Glutamatergic neuron (in vitro differentiated cells): ENCODE measurements at regions not wholly inside any gene's neighbourhood (a gene's known extent, or its start where the extent isn't known, plus 50 kb on each side); places are given as distances from the start of the nearest gene placed in this dataset.

Experiments used
- DNase-seq: peaks from one replicate; pipeline ENCODE4 v3.0.0; 2022
- H3K27ac Mint-ChIP-seq: one replicate; pipeline ENCODE4 v1.8.0; 2020; ENCODE audit warnings: mild to moderate bottlenecking, mixed read lengths, inconsistent platforms; ENCODE audit not compliant: unreplicated experiment
- H3K27me3 Mint-ChIP-seq: one replicate; pipeline ENCODE4 v1.8.0; 2020; ENCODE audit warnings: mild to moderate bottlenecking, moderate library complexity, mixed read lengths, inconsistent platforms; ENCODE audit not compliant: unreplicated experiment
- H3K36me3 Mint-ChIP-seq: one replicate; pipeline ENCODE4 v1.8.0; 2020; ENCODE audit warnings: mild to moderate bottlenecking, mixed read lengths, inconsistent platforms; ENCODE audit not compliant: unreplicated experiment
- H3K4me1 Mint-ChIP-seq: one replicate; pipeline ENCODE4 v1.8.0; 2020; ENCODE audit warnings: mild to moderate bottlenecking, low read depth, mixed read lengths, inconsistent platforms; ENCODE audit not compliant: unreplicated experiment
- H3K4me3 Mint-ChIP-seq: one replicate; pipeline ENCODE4 v1.8.0; 2020; ENCODE audit warnings: mild to moderate bottlenecking, mixed read lengths, inconsistent platforms; ENCODE audit not compliant: unreplicated experiment
- H3K9me3 Mint-ChIP-seq: one replicate; pipeline ENCODE4 v1.8.0; 2020; ENCODE audit warnings: mild to moderate bottlenecking, moderate library complexity, mixed read lengths, inconsistent platforms; ENCODE audit not compliant: unreplicated experiment
- TF ChIP-seq, protein P1 (sequence below): fragments of 200-600 bp; sonication (generic); IDR thresholded peaks from one replicate; pipeline ENCODE4 v1.5.0; 2021; ENCODE audit not compliant: partially characterized antibody, unreplicated experiment

DNA sequence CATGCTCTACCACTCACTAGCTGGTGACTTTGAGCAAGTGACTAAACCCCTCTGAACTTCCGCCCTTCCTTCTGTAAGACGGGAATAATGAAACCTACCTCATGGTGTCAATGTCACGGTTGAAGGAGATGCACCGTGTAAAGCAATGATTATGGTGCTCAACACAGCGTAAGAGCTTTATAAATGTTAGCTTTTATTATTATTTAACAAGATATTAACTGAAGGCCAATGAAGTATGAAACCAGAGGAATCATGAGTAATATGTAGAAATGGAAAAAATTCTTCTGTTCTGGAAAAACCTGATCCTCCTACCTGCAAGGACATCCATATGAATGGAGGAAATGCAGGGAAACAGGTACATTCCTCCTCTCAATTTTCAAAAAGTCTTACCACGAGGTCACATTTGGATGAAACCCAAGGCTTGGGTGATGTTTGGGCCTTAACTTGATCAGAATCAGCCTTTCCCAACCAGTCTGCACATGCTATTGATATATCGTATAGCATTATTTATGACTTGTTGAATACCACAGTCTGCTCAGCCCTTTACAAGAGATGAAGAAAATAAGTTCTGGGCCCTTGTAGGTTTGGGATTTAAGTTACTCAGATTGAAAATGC is 166.8 kb upstream of the TBX3 start:
- TF ChIP-seq, protein P1, sequence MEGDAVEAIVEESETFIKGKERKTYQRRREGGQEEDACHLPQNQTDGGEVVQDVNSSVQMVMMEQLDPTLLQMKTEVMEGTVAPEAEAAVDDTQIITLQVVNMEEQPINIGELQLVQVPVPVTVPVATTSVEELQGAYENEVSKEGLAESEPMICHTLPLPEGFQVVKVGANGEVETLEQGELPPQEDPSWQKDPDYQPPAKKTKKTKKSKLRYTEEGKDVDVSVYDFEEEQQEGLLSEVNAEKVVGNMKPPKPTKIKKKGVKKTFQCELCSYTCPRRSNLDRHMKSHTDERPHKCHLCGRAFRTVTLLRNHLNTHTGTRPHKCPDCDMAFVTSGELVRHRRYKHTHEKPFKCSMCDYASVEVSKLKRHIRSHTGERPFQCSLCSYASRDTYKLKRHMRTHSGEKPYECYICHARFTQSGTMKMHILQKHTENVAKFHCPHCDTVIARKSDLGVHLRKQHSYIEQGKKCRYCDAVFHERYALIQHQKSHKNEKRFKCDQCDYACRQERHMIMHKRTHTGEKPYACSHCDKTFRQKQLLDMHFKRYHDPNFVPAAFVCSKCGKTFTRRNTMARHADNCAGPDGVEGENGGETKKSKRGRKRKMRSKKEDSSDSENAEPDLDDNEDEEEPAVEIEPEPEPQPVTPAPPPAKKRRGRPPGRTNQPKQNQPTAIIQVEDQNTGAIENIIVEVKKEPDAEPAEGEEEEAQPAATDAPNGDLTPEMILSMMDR = no peak
- H3K4me1 Mint-ChIP-seq = peaks cover 5% of the 10 kb centered on the region
- H3K4me3 Mint-ChIP-seq = no peak overlapping the region
- peaks cover 5% of the 10 kb centered on the region for H3K9me3 Mint-ChIP-seq
- H3K27me3 Mint-ChIP-seq = peaks cover 5% of the 10 kb centered on the region
- H3K27ac Mint-ChIP-seq = no peak overlapping the region
- no peak for DNase-seq
- peaks cover 15% of the 10 kb centered on the region for H3K36me3 Mint-ChIP-seq

DNA sequence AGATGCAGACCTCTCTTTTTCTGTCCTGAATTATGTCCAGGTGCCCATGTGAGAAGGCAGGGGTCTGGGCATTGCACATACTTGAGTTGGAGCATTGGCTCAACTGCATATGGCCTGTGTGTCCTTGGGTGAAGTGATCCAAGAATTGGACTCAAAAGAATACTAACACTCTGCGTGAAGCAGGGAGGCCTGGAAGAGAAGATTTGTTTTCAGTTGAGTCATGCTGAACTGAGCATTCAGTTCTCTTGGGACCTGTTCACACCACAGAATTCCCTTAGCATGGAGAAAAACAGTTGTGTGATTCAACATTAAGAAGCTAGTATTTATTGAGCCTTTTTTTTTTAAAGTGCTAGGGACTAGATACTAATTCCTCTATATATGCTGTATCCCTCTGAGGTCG is 164.7 kb upstream of the TBX3 start:
- no peak overlapping the region for H3K4me3 Mint-ChIP-seq
- H3K9me3 Mint-ChIP-seq = peaks cover 5% of the 10 kb centered on the region

DNA sequence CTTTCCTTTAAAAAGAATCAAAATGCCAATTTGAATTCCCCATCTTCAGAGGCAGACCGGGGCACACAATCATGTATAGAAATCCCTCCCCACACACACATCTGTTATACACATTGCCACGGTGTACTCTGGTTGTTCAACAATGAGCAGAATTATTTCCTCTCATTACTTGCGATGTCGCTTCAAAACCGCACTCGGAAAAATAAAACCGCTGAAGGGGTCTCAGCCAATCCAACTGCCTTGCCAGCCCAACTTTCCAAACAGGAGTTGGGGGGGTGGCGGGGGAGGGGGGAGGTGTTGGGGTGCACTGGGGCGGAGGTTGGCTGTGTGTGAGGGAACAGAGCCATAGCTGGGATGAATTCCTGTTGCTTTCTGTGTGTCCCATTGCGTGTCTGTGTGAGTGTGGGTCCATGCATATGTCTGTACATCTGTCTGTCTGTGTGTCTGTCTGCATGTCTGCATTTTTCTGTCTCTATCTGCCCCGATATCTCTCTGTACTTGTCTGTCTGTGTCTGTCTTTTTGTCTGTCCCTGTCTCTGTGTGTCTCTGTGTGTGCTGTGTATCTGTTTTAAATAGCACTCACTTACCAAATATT is 163.6 kb upstream of the TBX3 start:
- H3K4me3 Mint-ChIP-seq = no peak overlapping the region
- no peak for DNase-seq
- TF ChIP-seq, protein P1 = no peak
- no peaks in the 10 kb centered on the region for H3K4me1 Mint-ChIP-seq
- peaks cover 2% of the 10 kb centered on the region for H3K9me3 Mint-ChIP-seq
- no peaks in the 10 kb centered on the region for H3K36me3 Mint-ChIP-seq
- peaks cover 2% of the 10 kb centered on the region for H3K27me3 Mint-ChIP-seq
- no peak overlapping the region for H3K27ac Mint-ChIP-seq

More for the DNA sequence above, 164.7 kb upstream of the TBX3 start:
- Mint-ChIP-seq H3K27me3 (peaks cover 4% of the 10 kb centered on the region), H3K4me1 (peaks cover 5% of the 10 kb centered on the region), H3K36me3 (no peaks in the 10 kb centered on the region), H3K27ac (no peak overlapping the region)
- no peak for DNase-seq
- TF ChIP-seq, protein P1 = no peak

DNA sequence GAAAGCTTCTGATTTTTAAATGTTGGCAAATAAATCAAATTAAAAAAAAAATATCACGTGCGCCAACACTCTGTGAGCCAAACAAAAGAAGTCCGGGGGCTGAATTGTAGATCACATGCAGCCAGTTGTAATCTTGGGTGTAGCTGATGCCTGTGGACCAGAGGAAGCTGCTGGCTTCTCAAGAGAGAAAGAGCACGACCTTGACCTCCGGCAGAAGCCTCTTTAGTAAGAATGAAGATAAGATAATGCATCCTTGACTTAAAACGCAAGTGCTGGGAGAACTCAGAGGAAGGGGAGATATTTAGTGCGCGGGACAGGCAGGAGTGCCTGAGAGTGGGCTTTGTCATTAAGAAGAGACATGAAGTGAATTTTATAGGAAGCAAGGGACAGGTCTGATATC is 162.8 kb upstream of the TBX3 start:
- Mint-ChIP-seq H3K4me1 (no peaks in the 10 kb centered on the region), H3K36me3 (no peaks in the 10 kb centered on the region), H3K27ac (no peak overlapping the region), H3K9me3 (no peaks in the 10 kb centered on the region), H3K27me3 (peaks cover 2% of the 10 kb centered on the region), H3K4me3 (no peak overlapping the region)
- TF ChIP-seq, protein P1 = no peak
- no peak for DNase-seq

DNA sequence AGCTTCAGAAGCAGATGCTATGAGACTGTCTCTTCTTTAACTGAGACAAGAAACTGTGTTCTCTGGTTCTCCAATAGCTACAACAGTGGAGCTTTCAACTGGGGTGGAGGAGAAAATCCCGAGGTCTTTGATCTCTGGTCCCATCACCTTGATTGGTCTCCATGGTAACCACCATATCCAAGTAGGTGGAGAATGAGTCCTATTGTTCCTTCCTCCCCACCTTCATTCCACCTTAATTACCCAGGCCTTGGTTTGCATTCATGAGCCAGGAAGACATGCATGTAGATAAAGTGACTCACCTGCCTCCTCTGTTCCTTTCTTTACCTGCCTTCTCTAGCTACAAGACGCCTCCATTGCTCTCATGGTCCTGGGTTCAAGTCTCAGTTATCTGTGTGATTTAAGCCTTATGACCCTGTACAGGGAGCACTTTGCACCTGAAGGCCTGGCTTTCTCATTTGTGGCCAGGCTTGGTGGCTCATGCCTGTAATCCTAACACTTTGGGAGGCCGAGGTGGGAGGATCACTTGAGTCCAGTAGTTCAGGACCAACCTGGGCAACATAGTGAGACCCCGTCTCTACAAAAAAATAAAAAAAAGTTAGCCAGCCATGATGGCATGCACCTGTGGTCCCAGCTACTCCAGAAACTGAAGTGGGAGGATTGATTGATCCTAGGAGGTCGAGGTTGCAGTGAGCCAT is 157.7 kb upstream of the TBX3 start:
- Mint-ChIP-seq H3K4me1 (no peaks in the 10 kb centered on the region), H3K9me3 (no peaks in the 10 kb centered on the region), H3K4me3 (no peak overlapping the region), H3K36me3 (no peaks in the 10 kb centered on the region), H3K27me3 (no peaks in the 10 kb centered on the region), H3K27ac (no peak overlapping the region)
- TF ChIP-seq, protein P1 = no peak
- DNase-seq = no peak
